GM13976 (cell line): ENCODE measurements at regions not wholly inside any gene's neighbourhood (a gene's known extent, or its start where the extent isn't known, plus 50 kb on each side); places are given as distances from the start of the nearest gene placed in this dataset.

Experiments used
- DNase-seq: peaks from one replicate; pipeline ENCODE4 v3.0.0; 2012; ENCODE audit warnings: low spot score
- in situ Hi-C: fragments of 300-500 bp; cut with MboI; formaldehyde crosslinking; loops from one replicate; pipeline ENCODE4 v1.12.0; 2022; ENCODE audit warnings: low sequenced_read_pairs, mixed read lengths, inconsistent platforms; ENCODE audit not compliant: unreplicated experiment
- TF ChIP-seq, protein P1 (sequence below): IDR thresholded peaks from 2 replicates; pipeline ENCODE4 v1.5.1; 2012; ENCODE audit warnings: borderline replicate concordance, mild to moderate bottlenecking; ENCODE audit not compliant: insufficient read depth; ENCODE audit errors: extremely low read depth, missing control alignments, control extremely low read depth

DNA sequence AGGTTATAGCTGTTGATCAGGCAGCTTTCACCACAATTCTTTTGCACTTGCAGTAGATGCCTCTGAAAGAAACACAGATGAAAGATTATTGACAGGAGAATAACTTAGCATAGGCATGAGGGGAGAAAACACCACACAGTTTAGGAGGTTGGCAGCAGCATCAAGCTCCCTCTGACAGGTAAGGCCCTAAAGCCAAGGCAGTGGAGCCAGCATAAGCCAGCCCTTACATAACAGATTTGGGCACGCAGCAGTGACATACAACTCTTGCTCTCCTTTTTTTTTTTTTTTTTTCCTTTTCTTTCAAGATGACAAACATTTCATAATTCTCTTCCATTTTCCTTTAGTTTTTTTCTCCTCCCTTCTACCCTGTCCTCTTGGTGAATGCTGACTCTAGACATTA is 257.6 kb upstream of the ADAMTSL1 start:
- DNase-seq: no peak
- in situ Hi-C loops: loop anchor here (25.0 kb wide), 1 partner anchor 404 kb away; no protein-coding TSS in a partner anchor
- TF ChIP-seq, protein P1, sequence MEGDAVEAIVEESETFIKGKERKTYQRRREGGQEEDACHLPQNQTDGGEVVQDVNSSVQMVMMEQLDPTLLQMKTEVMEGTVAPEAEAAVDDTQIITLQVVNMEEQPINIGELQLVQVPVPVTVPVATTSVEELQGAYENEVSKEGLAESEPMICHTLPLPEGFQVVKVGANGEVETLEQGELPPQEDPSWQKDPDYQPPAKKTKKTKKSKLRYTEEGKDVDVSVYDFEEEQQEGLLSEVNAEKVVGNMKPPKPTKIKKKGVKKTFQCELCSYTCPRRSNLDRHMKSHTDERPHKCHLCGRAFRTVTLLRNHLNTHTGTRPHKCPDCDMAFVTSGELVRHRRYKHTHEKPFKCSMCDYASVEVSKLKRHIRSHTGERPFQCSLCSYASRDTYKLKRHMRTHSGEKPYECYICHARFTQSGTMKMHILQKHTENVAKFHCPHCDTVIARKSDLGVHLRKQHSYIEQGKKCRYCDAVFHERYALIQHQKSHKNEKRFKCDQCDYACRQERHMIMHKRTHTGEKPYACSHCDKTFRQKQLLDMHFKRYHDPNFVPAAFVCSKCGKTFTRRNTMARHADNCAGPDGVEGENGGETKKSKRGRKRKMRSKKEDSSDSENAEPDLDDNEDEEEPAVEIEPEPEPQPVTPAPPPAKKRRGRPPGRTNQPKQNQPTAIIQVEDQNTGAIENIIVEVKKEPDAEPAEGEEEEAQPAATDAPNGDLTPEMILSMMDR: no peak

DNA sequence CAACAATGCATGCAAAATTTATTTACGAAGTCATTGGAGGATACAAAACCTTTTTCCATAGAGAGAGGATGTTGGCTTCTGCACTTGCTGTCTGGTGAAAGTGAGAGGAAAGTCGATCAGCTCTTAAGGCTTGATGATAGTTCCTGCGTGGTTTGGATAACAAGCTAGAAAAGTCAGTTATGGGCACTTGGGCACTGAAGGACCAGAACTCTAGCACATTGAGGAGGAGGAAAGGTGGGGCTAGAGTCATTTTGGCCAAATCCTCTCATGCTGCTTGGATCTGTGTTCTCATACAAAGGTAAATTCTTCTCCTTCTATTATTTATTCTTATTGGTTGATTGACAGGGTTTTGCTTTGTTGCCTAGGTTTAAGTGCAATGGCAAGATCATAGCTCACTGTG is 245.9 kb upstream of the ADAMTSL1 start:
- in situ Hi-C loops: no loop called here
- TF ChIP-seq, protein P1: no peak
- DNase-seq: no peak

DNA sequence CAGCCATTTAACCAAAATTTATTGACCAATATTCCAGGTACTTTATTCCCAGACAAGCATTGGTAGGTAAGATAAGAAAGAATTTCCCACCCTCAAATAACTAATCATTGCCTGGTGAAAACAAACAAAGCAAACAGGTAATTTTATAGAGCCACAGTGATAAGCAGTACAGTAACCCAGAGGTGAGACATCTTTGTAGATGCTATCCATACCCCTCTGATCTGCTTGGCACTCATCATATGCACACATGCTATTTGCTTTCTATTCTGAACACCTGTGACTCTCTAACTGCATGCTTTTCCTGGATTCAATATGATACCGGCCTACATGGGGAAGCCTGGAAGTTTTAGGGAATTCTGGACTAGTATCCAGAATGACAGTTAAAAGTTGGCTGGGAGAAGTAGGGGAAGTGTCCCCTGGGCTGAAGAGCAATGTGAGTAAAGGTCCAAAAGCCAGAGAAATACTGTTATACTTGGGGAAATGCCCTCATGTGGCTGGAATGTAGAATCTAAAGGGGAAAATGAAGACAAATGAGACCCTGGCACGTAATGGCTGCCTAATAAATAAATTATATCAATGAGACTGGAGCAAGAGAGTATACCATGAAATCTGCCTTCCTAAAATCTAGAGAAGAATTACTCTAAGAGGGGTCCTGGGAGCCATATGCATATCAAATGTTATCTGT is 243.8 kb upstream of the ADAMTSL1 start:
- in situ Hi-C loops: no loop called here
- TF ChIP-seq, protein P1: no peak
- no peak for DNase-seq

DNA sequence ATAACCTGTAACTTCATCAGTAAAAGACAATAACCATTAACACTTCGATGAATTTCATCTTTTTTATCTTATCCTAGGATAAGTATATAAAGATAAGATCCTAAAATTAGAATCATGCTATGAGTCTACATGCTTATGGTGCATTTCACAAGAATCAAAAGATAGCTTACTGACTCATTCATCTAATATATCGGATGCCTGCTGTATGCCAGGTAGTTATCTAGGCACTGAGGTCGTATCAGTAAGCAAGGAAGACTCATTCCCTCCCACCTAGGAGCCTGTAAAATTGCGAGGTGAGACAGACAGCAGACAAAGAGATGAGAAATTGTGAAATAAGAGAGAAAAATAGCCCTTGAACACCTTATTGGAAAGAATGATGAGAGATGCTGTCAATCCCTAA is 240.6 kb upstream of the ADAMTSL1 start:
- no peak for DNase-seq
- in situ Hi-C loops: no loop called here

DNA sequence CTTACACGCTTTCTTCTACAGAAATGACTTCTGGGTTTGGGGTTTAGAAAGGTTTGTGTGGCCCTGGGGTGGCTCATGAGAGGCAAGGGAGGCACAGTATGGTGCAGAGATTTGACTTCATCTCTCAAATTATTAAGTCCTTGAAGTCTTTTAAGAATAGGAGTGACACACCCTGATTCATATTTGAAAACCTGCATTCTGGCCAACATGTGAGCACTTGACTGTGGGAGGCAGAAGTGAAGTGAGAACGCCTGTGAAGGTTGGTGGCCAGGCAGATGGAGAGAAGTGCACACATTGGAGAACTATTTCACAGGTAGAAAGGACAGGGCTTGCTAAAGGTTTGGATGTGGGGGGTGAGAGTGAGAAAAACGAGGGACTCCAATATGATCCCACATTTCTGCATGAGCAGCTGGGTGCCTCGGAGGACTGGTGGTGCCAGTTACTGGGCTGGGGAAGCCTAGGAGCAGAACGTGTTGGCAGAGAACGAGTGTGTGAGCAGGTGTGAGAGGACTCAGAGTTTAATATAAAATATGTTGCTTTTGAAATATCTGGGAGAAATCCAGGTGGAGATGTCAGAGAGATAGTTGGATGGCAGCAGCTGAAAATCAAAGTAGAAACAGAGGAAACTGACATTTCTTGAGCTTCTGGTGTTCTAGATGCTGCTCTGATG is 240.0 kb upstream of the ADAMTSL1 start:
- in situ Hi-C loops: no loop called here
- no peak for DNase-seq
- TF ChIP-seq, protein P1: no peak

More for the DNA sequence above, 240.6 kb upstream of the ADAMTSL1 start:
- TF ChIP-seq, protein P1: no peak

DNA sequence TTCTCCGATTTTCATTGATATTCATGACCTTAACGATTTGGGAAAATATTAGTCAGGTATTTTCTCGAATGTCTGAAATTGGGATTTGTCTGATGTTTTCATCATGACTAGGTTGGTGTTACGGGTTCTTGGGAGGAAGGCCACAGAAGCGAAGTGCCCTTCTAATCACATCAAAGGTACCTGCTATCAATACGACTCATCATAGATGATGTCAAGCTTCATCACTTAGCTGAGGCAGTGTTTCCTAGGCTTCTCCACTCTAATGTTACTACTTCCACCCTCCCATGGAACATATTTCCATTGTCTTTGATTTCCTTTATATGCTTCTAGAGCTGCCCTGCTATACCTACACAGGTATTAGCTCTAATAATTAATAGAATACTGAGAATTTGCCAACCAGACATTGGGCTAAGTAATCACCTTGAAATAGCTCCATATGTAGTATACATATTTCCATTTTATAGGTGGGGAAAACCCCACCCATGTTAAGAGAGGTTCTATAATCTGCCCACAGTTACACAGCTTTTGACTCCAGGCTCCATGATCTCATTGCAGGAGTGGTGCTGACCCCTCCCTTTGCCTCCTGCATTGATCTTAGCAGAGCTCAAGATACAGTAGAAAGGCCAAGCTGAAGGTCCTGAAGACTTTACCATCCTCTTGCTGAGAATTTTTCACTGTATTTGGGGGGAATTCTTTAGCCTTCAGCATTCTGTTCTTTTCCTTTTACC is 238.6 kb upstream of the ADAMTSL1 start:
- in situ Hi-C loops: no loop called here
- no peak for DNase-seq
- TF ChIP-seq, protein P1: no peak
